GM12874 (cell line): ENCODE measurements at regions not wholly inside any gene's neighbourhood (a gene's known extent, or its start where the extent isn't known, plus 50 kb on each side); places are given as distances from the start of the nearest gene placed in this dataset.

Experiments used
- CTCF ChIP-seq: IDR thresholded peaks from 2 replicates; pipeline ENCODE4 v1.5.1; 2011; ENCODE audit warnings: low read depth, mild to moderate bottlenecking, control low read depth, low read length, moderate library complexity; ENCODE audit not compliant: insufficient read depth

DNA sequence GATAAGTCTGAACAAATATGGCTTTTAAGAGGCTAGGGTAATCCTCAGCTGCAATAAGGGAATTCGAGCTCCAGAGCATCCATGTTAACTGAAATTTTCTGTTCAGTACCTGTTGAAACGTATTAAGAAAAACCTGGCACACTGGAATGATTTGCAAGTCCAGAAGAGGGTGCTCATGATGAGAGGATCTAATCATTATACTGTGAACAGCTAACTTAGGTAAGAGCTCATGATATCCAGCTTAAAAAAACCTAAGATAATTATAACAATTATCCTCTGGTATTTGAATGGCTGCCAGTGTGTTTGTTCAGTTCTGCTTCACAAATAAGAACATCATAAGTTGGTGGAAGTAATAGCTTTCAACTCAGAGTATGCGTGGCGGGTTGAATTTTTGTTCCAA, 1118.3 kb upstream of the DDX18 start:
- TF ChIP-seq CTCF = no peak

- TF ChIP-seq CTCF = no peak
Observed at GRCh38 chr2:116696903-116697302, 1117.6 kb upstream of the DDX18 start.

- TF ChIP-seq CTCF = no peak
Observed at GRCh38 chr2:116706396-116706795, 1108.1 kb upstream of the DDX18 start.

- no peak for TF ChIP-seq CTCF
Observed at GRCh38 chr2:116716038-116716437, 1098.5 kb upstream of the DDX18 start.

- no peak for TF ChIP-seq CTCF
Observed at GRCh38 chr2:116716444-116716843, 1098.0 kb upstream of the DDX18 start.

- no peak for TF ChIP-seq CTCF
Observed at GRCh38 chr2:116717832-116718231, 1096.7 kb upstream of the DDX18 start.

DNA sequence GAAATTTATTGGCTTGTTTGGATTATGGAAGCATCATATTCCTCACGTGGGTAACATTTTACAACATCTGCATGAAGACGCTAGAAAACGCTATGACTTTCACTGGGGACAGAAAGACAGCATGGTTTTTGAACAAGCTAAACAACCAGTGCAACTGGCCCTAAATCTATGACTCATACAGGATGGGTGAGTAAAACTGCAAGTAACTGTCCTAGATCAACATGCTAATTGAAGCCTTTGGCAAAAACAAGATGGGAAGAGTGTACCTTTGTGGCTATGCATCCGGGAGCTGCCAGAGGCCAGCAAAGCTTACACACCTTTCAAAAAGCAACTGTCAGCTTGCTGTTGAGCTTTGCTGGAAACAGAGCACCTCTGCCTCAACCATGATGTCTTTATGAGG, 1096.0 kb upstream of the DDX18 start:
- no peak for TF ChIP-seq CTCF

- no peak for TF ChIP-seq CTCF
Observed at GRCh38 chr2:116719836-116720235, 1094.7 kb upstream of the DDX18 start.
